ENCODE measurements at regions not wholly inside any gene's neighbourhood (a gene's known extent, or its start where the extent isn't known, plus 50 kb on each side); places are given as distances from the start of the nearest gene placed in this dataset.
"Not testable (repeated sequence)": the region's sequence is repeated elsewhere in the genome, so short reads cannot be mapped to it uniquely, and the experiment has no call there.

DNA sequence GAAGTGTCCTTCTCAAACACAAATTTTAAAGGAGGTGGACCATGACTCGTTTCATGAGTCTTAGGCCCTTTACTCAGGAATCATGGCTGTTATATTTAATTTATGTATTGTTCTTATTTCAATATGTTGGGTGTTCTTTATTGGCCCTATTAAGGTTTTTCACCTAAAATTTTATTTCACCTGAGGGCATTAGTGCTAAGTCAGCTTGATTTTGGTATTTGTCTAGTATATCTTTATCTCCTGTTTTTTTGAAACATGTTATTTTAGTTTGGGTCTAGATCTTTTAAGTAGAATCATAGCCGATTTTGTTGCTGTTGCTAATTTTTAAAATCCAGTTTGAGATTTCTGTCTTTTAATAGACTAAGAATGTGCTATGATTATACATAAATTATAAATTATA, 430.4 kb downstream of the RPS6KC1 start:
- no peak for DNase-seq

DNA sequence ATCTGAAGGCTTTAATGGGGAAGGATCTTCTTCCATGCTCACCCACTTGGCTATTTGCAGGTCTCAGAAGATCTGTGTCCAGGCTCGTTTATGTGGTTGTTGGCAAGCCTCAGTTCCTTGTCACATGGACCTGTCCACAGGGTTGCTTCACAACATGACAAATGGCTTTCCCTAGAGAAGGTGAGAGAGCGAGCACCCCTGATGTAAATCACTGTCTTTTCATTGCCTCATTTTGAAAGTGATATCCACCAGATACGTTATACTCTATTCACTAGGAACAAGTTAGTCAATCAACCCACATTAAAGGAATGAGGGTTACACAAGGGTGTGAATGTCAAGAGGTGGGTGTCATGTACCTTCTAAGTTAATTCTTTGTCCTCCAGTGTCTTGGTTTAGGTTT, 433.3 kb downstream of the RPS6KC1 start:
- no peak for DNase-seq

DNA sequence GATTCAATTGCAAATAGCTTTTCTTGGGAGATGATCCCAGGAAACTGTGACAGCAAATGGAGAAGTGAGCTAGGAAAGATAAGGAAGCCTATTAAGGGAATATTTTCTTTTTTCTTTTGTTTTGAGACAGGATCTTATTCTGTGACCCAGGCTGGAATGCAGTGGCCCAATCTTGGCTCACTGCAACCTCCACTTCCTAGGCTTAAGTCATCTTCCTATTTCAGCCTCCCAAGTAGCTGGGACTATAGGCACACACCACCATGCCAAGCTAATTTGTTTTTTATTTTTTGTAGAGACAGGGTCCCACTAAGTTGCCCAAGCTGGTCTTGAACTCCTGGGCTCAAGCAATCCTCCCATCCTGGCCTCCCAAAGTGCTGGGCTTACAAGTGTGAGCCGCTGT, 433.7 kb downstream of the RPS6KC1 start:
- DNase-seq: no peak

DNA sequence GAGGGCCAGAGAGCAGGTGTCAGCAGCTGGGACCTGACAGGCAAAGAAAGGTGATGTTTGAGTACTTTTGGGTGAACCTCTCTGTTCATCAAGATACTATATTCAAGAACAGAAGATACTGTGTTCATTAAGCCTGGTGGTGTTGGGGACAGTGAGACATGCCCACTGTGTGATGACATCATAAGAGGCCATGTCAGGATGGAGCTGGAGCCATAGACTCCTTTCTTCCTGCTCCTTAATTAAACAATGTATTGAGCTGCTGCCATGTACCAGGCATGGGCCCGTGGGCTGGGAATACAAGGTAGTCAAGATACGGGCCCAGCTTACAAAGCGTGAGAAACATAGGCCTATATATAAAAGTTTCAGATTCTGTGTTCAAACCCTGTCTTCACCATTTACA, 435.4 kb downstream of the RPS6KC1 start:
- DNase-seq: no peak

DNA sequence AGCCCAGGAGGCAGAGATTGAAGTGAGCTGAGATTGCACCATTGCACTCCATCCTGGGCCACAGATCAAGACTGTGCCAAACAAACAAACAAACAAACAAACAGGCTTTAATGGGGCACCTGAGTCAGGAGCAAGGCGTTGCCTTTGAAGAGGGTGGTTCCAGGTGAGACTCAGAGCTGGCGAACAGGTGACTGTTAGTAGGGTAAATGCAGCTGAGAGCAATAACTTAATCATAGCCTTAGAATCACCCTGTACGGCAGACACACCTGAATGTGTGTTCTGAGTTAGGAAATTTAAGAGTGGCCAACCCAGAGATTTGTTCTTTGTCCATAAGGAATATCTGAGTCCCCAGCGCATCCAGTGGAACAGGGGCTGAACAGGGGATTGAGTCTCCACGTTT, 440.4 kb downstream of the RPS6KC1 start:
- no peak for DNase-seq

DNA sequence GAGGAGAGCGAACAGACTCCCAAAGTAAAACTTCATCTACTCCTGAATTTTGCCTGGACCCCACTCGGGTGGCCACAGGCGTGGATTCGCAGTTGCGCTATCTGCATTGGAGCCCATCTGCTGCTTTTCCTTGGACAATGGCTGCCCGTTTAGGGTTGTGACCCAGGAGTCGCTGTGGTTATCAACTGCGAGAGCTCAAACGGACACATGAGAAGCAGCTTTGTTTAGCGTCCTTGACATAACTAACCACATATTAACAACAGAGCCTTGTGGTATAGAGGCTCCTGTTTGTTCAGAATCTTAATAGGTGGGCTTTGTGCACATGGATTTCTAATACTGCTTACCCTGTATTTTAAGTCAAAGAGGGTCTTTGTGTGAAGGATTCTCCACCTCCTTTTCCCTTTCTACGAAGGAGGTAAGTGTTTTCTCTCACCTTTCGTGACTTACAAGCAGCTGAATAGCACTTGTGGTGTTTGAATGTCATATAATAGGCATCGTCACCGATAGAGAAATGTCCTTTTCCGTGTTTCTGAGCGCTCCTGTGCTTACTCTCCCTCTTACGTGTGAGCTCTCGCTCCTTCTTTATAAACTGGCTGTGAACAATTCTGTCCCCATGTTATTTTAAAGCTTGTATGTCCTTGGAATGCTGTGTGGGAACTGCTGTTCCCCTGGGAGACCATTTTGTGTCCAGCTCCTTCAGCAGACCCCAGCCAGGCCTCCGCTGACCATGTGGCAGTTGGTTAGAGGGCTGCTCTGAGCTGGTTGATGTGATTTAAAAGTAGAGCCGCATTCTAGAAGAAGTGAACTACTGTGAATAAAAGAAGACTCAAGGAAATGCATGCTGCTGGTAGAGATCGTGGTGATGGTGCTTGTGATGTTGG, 441.4 kb downstream of the RPS6KC1 start:
- DNase-seq: no peak

DNA sequence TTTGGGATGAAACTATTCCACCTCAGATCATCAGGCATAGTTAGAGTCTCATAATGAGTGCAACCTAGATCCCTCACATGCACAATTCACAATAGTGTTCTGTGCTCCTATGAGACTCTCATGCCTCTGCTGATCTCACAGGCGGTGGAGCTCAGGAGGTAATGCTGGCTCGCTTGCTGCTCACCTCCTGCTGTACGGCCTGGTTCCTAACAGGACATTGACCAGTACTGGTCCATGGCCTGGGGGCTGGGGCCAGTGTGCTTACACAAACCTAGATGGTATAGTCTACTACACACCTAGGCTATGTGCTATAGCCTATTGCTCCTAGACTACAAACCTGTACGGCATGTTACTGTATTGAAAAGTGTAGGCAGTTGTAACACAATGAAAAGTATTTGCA, 448.4 kb downstream of the RPS6KC1 start:
- DNase-seq: no peak

DNA sequence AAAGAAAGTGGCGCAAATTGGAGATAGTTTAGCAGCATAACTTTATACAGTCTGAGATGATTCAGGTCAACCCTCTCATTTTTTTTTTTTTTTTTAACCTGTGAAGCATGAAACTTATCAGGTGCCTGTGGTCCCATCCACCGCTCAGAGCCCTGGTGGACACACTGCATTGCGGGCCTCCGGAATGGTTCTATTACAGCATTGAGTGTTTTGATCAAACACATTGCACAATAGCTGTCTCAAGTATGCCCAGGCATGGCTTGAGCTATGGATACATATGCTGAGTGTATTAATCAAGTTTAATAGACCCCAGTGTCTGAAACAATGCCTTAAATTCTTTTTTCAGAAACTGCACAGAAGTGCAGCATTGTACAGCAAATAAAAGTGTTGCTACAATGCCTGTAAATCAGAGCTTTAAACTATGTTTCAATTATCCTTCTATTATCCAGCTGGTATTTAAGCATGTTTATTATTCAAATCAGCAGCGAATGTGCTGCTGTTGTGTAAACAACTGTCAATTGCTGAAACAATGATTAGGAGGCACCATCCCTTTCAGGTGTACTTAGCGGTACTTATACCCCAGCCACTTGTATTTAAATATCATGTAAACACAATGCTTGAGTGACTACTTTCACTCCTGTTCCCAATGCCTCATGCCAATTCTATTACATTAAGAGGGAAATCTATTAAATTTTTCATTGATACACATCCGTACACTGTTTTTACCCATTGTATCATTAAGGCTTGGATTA, 456.6 kb downstream of the RPS6KC1 start:
- peak; percentile 4 to 94 (median 79) for DNase-seq

DNA sequence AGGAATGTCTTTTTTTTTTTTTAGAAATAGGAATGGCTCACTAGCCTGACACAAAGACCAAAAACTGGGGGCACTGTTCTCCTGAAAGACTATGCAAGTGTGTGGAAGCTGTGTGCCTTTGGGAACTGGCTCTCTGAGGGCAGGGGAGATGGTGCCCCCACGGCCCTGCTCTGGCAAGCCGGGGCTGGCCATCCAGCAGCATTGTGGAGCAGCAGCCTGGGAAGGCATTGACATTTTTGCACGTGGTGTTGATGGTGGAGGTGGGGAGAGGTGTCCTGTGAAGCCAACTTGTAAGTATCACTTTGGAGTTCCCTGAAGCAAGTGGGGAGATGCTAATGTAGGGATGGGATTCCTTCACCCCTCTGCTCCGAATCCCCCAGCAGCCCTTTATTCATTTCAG, 460.1 kb downstream of the RPS6KC1 start:
- no peak for DNase-seq

DNA sequence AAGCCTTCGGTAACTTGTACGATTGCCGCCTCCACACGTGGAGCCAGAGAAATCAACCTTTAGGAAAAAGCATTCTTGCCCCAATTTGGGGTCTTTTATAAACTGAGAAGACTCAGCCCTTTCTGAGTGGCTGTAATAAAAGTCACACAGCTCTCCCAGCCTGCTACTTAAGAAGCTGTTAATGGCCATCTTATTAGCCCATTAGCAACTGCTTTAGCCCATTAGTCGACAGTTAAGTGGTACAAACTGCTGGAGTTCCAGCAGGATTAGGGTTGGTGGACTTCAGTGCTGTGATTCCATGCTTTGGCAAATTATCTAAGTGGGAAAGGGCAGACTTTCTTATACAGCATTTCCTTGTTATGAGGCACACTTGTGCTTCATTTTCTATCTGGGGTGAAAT, 461.3 kb downstream of the RPS6KC1 start:
- peak in 1 of 3 experiments; percentile 56 for DNase-seq

DNA sequence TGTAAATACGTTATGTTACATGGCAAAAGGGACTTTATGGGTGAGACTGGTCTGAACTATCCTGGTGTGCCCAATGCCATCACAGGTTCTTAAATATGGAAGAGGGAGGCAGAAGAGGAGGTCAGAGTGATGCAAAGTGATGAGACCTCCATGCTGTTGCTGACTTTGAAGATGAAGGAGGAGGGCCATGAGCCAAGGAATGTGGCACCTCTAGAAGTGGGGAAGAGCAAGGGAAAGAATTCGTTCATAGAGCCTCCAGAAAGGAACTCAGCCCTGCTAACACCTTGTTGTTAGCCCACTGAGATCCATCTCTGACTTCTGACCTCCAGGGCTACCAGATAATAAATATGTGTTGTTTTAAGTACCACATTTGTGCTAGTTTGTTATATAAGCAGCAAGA, 462.0 kb downstream of the RPS6KC1 start:
- DNase-seq: no peak

DNA sequence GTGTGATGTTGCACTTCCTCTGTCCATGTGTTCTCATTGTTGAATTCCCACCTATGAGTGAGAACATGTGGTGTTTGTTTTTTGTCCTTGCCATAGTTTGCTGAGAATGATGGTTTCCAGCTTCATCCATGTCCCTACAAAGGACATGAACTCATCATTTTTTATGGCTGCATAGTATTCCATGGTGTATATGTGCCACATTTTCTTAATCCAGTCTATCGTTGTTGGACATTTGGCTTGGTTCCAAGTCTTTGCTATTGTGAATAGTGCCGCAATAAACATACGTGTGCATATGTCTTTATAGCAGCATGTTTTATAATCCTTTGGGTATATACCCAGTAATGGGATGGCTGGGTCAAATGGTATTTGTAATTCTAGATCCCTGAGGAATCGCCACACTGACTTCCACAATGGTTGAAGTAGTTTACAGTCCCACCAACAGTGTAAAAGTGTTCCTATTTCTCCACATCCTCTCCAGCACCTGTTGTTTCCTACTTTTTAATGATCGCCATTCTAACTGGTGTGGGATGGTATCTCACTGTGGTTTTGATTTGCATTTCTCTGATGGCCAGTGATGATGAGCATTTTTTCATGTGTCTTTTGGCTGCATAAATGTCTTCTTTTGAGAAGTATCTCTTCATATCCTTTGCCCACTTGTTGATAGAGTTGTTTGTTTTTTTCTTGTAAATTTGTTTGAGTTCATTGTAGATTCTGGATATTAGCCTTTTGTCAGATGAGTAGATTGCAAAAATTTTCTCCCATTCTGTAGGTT, 463.6 kb downstream of the RPS6KC1 start:
- not testable (repeated sequence) for DNase-seq

DNA sequence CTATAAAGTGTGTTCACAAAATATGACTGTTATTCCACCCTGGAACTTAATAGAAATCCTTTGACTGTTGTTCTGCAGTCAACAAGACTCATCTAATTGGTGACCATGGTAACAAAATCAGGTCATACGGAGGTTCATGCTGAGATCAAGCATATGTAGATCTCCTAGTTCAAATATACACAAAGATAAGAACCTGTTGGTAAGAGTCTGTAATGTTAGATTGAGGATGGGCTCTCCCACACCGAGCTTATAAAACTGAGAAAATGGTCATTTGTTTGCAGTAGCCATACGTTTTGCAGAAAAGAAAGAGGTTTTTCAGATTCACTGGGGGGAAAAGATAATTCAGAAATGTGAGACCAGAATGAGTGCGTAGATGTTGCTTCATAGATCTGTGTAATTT, 468.1 kb downstream of the RPS6KC1 start:
- peak in 2 of 3 experiments; percentile 87 to 96 for DNase-seq

DNA sequence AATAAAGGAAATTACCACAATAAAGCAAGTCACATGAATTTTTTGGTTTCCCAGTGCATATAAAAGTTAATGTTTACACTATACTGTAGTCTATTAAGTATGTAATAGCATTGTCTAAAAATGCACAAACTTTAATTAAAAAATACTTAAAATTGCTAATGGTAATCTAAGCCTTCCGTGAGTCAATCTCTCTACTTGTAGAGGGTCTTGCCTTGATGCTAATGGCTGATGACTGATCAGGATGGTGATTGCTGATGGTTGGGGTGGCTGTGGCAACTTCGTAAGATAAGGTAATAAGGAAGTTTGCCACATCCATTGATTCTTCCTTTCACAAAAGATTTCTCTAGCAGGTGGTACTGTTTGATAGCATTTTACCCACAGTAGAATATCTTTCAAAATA, 466.6 kb upstream of the PROX1 start:
- no peak for DNase-seq

DNA sequence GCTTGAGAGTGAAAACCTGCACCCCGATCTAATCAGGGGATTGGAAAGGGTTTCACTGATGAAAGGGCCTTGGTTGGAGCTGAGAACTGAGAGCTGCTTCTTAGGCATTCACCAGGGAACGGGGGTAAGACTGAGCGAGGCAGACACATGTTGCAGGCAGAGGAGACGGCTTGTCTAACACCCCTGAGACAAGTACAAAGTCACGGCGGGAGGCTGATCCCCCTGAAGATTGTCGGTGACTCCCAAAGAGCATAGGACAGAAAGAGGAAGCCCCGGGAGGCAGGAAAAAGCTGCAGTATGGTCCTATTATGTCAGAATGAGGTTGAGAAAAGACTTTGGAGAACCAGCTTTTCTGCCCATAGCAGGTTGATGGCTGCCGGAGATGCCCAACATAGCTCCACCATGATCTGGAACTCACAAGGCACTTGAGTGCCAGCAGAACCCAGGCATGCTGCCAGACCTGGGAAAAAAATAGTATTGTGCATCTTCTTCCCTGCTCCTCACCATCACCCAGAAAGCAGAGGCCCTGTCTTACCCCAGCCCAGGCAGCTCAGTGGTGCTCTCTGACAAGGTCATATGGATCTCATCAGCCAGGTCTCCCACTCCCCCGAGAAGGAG, 463.9 kb upstream of the PROX1 start:
- DNase-seq: no peak

DNA sequence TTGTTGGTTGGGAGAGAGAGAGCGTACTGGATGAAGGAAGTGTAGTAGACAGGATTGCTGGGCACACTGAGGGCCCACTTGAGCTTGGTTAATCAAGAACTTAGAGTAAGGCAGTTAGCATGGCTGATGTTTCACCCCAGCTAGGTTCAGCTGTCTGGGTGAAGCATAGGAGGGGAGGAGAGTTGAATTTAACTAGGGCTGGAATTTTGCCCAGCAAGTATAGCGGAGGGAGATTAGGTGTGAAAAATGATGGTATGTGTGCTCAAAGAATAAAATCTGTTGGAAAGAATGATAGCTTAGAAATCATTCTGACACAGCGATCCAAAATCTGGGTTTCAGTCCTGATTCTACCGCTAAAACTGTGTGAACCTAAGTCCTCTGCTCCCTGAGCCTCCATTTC, 461.5 kb upstream of the PROX1 start:
- DNase-seq: no peak

DNA sequence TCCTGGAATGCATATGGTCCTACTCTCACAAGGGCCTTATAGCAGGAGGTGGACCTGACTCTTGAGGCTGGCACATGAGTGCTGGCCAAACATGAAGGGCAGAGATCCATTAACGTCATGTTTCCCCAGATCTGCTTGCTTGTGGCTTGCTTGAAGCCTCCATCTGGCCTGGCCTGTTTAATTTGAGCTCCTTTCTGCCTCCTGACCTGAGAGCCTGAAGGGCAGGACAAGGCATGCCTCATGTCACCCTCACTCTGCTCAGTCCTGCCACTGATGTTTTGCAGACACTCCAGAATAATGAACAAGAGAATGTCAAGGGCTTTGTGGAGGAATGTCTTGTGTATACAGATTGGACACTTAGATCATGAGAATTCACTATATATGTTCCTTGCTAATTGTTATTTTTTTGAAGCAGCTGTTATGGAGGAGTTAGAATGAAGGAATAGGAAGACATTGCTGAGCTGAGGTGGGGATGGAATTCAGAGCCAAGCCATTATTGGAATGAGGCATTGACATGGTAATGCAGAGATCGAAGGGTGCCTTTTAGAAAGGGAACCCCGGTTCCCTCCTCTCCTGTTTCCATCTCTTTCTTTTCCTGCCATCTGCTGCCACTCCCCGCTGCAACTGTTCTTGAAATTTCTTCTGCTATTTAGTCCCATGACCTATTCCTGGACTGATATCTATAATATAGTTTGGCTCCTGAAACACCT, 457.0 kb upstream of the PROX1 start:
- no peak for DNase-seq

DNA sequence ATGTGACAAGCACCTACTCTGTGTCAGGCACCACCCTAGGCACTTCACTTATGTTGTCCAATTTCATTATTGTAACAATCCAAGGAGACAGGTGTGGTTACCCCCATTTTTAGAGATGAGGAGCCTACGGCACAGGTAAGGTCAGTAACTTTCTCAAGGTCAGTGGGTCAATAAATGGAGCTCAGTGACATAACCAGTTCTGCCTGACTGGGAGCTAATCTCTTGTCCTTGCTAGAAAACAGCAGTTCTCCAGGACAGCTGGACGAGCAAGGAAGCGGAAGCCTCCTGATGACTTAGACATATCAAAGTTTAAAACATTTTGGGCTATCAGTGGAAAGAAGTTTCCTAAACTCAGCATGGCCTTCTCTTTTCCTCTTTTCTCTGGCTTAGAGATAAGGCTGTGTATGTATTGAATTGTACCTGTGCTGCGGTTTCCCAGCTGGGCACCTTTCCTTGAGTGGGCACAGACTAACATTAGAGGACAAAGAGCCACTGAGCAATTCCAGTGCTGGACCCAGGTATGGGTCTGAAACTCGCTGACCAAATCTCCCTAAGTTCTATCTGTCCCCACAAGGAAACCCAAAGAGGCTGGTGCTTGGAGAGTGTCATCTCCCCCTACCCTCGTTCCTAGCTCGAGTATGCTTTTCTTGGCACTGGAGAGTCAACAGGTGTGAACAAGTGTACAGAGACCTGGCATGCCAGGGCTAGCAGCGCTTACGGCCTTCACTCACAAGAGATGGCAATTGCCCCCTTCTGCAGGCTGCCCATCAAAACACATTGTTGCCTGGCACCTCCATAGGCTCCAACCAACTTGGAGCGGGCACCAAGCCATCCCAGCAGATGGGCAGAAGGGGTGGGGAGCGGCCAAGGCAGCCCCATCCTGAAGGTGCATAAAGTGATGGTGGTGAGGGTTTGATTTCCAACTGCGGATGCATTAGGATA, 456.1 kb upstream of the PROX1 start:
- no peak for DNase-seq

DNA sequence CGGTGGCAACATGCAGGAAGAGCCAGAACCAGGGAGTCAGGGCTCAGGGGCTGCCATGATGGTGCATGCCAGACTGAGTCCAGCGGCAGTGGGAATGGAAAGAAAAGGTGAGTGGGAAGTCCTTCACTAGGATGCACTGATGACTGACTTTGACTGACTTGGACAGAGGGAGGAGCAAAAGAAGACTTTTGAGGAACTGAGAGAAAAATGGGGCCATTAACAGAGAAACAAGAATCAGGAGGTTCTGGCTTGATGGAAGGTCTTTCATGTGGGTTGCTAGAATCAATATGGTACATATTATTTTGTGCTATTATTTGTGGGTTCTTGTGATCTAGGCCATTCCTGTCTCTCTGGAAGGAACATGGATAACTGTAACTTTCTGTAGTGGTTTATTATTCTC, 454.6 kb upstream of the PROX1 start:
- no peak for DNase-seq

DNA sequence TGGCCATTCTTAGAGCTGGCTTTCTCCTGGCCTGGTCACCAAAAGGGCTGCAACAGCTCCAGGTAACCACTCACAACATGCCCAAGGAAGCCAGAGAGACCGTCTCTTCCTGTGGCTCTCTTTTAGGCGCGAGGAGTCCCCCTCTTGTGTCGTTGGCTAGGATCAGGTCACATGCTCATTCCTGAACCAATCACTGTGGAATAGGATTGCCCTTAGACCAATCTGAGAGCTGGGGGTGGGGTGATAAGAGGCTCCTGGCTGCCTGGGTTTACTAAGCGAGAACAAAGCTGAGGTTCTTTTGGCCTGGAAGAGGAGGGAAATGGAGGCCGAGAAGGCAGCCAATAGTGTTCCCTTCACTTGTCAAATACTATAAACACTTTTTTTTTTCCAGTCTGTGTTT, 452.1 kb upstream of the PROX1 start:
- no peak for DNase-seq

DNA sequence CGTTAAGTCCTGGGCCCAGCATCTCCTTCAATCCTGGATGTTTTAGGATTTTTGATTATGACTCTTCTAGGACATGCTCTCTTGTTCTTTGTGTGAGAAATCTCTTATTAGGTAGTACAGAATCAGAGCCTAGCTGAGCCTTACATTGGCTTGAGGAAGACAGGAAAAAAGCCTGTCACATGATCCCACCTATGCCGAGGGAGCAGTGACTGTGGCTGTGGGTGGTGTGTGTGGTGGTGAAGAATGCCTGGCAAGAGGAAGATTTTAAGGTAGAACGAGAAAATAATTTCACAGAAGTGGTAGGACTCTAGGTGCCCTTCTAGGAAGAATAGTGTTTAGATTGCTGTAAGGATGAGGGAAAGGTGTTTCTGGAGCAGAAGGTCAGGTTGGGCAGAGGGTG, 449.5 kb upstream of the PROX1 start:
- no peak for DNase-seq
